H1 (cell line): ENCODE measurements at regions not wholly inside any gene's neighbourhood (a gene's known extent, or its start where the extent isn't known, plus 50 kb on each side); places are given as distances from the start of the nearest gene placed in this dataset.

Source experiments
- ASH2L ChIP-seq: fragments of 200-600, 300-600 bp; sonication (generic); IDR thresholded peaks from one replicate; pipeline ENCODE4 v1.7.1; 2017; ENCODE audit warnings: low read length
- CREB1 ChIP-seq: IDR thresholded peaks from 2 replicates; pipeline ENCODE4 v1.6.1; 2012; ENCODE audit warnings: inconsistent platforms
- KDM5A ChIP-seq: fragments of 200-600 bp; IDR thresholded peaks from 2 replicates; pipeline ENCODE4 v1.7.1; 2012; ENCODE audit warnings: mild to moderate bottlenecking, low read length, inconsistent platforms, mixed read lengths
- RFX5 ChIP-seq: IDR thresholded peaks from 2 replicates; pipeline ENCODE4 v1.6.1; 2011; ENCODE audit warnings: low read depth, low read length, improper control_type of control experiment, borderline replicate concordance

GRCh38 chr10:4684434-4684833 is 141.6 kb upstream of the AKR1E2 start (continued):
- TF ChIP-seq KDM5A = no peak
- no peak for TF ChIP-seq RFX5
- TF ChIP-seq CREB1 = no peak
- TF ChIP-seq ASH2L = no peak
